HG02763 (cell line): ENCODE measurements at regions not wholly inside any gene's neighbourhood (a gene's known extent, or its start where the extent isn't known, plus 50 kb on each side); places are given as distances from the start of the nearest gene placed in this dataset.
"Not testable (repeated sequence)": the region's sequence is repeated elsewhere in the genome, so short reads cannot be mapped to it uniquely, and the experiment has no call there.

ENCODE experiments used
- ATAC-seq: cut with Tn5 transposase; IDR thresholded peaks from one replicate; pipeline ENCODE4 v1.9.1; 2021; ENCODE audit warnings: mild to moderate bottlenecking, moderate library complexity; ENCODE audit not compliant: unreplicated experiment

- no peak for ATAC-seq
These were observed 128.0 kb downstream of the BARX2 start for GRCh38 chr11:129503646-129504045.

DNA sequence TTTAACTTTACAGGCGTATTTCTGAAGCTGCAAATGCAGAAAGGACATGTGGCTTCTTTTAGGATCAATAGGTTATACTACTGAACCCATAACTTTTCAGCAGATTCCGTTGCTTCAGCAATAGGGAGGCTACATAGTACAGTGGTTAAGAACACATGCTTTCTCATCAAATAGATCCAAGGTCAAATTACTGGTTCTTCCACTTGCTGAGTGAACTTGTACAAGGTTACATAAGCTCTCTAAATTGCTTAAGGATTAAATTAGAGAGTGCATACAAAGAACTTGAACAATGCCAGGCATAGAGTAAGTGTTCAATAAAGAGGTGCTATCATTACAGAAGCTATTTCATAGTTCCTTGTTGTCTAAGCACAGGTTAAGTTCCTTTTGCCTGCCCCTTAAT, 129.6 kb downstream of the BARX2 start:
- no peak for ATAC-seq

GRCh38 chr11:129508163-129508562, 132.5 kb downstream of the BARX2 start:
- ATAC-seq, result no peak

DNA sequence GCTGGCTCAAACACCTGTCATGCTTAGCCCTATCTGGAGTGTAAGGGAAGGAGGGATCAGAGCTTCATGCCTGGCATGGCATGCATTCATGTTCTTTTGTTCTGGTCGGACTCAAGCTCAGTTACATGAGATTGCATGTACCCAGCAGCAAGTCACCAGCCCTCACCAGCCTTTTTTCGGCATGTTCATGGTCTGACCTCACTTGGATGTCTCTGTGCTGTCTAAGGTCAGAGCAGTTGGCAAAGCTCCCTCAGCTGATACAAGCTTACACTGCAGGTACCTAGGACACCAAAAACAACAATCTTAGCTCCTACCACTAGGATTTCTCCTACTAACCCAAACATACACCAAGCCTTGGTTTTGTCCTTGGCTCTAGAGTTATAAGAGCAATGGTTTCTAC, 152.6 kb downstream of the BARX2 start:
- no peak for ATAC-seq

DNA sequence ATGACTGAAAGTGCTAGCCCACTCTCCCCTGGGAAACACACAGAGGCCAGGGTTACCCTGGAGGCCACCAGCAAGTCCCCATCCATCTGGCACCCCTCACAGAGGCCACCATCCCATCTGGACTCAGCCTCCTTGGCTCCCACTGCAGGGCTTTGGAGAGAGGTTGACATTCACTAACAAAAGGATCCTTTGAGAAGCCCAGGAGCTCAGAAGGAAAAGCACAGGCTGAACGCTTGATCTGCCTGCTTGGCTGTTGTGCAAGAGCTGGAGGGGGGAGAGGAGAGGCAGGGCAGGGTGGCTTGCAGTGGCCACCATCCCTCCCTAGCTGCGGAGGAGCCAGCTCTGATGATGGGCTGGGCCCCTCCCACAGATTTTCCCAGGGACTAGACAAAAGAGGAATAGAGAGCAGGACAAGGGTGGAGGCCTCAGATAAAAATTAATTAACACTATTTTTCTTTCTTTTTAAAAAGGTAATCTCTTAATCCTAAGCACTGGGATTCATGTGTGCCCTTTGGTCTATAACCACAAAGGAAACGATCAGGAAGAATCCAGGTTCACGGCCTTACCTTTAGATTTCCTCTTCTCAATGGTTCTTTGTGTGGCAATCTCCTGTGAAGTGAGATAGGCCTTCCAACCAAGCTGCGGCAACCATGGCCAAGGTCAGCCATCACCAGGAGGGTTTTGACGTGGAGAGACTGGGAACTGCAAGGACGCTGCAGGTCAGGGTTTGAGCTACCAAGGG, 154.7 kb downstream of the BARX2 start:
- ATAC-seq, result no peak

GRCh38 chr11:129533395-129533794, 157.7 kb downstream of the BARX2 start:
- ATAC-seq, result no peak

GRCh38 chr11:129536338-129536737, 160.7 kb downstream of the BARX2 start:
- no peak for ATAC-seq

DNA sequence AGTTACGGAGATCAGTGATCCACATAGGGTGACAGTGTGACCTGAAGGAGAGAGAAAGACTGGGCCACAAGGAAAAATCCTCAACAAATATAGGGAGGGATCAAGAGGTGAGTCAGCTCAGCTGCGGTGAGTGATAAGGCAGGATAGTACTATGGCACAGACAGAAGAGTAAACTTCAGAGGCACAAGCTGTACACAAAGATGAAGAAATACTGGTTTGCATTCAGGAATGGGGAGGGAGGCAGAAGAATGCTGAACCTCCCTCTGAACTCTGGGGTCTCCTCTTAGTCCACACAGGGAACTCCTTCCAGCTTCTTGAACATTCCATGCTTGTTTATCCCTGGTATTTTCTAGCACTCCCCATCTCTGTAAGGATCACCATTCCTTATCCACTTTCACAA, 162.7 kb downstream of the BARX2 start:
- no peak for ATAC-seq

GRCh38 chr11:129543515-129544290, 168.1 kb downstream of the BARX2 start:
- ATAC-seq, result no peak

DNA sequence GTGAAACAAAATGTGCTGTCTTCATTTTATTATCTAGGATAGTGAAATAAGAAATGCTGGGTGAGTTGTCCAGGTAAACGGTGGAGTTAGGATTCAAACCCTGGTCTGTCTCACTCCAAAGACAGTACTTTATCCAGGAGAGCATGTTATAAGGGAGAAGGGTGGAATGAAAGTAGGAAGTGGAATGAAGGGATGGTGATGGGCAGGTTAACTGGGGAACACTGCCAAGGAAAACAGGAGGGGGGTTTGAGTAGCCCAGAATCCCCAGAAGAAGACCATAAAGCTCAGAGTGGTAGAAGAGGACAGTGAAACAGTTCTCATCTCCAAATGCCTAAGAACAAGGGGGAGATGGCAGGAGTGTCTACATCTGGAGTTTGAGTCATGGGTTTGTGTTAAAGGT, 169.0 kb downstream of the BARX2 start:
- no peak for ATAC-seq

GRCh38 chr11:129546266-129546665, 170.6 kb downstream of the BARX2 start:
- no peak for ATAC-seq

DNA sequence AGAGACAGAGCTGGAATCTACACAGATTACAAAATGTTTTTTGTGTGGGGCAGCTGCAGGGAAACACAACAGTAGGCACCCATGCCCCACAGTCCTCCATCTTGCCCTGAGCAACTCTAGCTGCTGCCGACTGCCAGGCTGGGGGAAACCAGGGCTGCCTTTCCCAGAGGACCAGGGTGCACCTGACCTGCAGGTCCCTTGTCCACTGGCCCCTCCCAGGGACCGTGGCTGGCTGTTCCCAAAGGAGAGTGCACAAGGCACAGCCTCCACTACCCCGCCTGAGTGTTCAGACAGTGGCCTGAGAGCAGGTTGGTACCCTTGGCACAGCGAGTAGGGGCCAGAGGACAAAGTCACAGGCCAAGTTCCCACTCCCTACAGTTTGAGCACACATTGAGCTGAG, 181.8 kb downstream of the BARX2 start:
- ATAC-seq, result no peak

GRCh38 chr11:129569007-129569406, 193.4 kb downstream of the BARX2 start:
- no peak for ATAC-seq

GRCh38 chr11:129572667-129573066, 197.0 kb downstream of the BARX2 start:
- not testable (repeated sequence) for ATAC-seq

DNA sequence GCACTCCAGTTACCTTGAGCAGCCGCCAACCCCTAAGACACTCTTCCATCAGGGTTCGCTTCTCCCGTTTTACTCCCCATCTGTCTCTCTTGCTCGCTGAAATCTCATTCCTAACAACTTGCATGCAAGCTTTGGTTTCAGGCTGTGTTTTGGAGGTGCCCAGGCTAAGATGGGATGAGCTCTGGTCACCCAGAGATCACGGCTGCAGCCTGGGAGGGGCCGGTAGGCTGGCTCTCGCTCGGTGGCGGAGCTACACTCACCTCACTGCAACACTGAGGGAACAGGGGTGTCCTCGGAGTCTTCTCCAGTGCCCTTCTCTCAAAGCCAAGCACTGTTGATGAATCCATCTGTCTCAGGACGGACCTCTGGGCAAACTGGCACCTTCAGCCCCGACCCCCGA, 197.5 kb downstream of the BARX2 start:
- ATAC-seq, result no peak

DNA sequence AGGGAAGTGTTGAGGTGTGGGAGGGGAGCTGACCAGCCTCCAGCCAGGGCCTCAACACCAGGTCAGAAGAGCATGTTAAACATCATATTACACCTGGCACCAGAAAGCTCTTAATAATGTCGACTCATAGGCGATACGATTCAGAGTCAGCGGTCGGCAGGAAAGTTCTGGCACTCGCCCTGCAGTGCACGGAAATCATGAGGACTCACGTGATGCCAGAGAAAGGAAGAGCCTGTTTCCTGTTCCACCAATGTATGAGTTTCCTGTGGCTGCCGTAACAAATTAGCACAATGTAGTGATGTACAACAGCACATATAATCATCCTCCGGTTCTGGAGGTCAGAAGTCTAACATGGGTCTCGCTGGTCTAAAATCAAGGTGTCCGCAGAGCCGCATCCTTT, 198.8 kb downstream of the BARX2 start:
- no peak for ATAC-seq

DNA sequence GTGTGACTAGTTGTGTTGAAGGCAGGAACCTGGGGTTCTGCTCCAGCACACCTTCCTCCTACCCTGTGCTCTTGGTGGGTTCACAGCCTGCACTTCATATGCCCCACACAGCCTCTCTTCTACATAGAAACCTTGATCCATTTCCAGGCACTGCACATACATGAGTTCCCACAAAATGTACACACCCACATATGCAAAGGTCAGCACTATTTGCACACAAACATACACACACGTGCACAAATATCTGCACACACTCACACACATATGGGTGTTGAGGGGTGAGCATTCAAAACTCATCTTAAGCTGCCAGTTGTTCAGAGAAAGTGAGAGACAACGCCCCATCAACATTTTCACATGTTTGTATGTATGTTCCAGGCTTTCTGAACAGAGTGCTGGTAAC, 201.0 kb downstream of the BARX2 start:
- no peak for ATAC-seq

- no peak for ATAC-seq
These were observed 202.4 kb downstream of the BARX2 start for GRCh38 chr11:129578006-129578405.

DNA sequence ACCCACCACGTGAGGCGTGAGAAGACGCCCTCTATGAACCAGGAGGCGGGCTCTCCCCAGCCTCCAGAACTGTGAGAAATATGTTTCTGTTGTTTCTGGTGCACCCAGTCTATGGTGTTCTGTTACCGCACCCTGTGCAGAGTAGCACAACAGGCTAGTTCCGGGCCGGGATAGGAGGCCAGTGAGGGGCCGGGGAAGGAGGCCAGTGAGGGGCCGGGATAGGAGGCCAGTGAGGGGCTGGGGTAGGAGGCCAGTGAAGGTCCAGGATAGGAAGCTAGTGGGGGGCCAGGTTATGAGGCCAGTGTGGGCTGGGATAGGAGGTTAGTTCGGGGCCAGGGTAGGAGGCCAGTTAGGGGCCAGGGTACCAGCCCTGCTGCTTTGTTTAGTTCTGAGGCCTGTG, 204.6 kb downstream of the BARX2 start:
- ATAC-seq, result no peak

GRCh38 chr11:129584316-129584715, 208.7 kb downstream of the BARX2 start:
- ATAC-seq, result no peak

- no peak for ATAC-seq
These were observed 213.7 kb downstream of the BARX2 start for GRCh38 chr11:129589190-129589860.
